ENCODE measurements at regions not wholly inside any gene's neighbourhood (a gene's known extent, or its start where the extent isn't known, plus 50 kb on each side); places are given as distances from the start of the nearest gene placed in this dataset.

DNA sequence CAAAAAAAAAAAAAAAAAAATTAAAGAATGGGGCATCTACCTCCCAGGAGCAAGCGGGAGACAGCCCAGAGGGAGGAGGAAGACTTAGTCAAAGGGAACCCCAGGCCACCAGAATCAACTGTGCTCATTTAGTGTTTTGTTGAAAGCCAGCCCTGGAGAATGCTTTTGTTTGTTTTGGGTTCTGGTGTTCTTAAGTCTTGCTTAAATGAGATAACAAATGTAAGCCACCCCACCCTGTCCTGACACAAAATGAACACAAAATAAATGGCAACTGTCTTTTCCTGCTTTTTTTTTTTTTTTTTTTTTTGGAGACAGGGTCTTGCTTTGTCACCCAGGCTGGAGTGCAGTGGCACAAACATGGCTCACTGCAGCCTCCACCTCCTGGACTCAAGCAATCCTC is 165.0 kb upstream of the JARID2 start:
- Histone ChIP-seq H3K4me1 (no peaks in the 10 kb centered on the region), H3K36me3 (no peaks in the 10 kb centered on the region), H3K27ac (no peak overlapping the region), H3K9me3 (no peaks in the 10 kb centered on the region), H3K27me3 (no peaks in the 10 kb centered on the region), H3K4me3 (no peak overlapping the region)
- TF ChIP-seq, protein P1, sequence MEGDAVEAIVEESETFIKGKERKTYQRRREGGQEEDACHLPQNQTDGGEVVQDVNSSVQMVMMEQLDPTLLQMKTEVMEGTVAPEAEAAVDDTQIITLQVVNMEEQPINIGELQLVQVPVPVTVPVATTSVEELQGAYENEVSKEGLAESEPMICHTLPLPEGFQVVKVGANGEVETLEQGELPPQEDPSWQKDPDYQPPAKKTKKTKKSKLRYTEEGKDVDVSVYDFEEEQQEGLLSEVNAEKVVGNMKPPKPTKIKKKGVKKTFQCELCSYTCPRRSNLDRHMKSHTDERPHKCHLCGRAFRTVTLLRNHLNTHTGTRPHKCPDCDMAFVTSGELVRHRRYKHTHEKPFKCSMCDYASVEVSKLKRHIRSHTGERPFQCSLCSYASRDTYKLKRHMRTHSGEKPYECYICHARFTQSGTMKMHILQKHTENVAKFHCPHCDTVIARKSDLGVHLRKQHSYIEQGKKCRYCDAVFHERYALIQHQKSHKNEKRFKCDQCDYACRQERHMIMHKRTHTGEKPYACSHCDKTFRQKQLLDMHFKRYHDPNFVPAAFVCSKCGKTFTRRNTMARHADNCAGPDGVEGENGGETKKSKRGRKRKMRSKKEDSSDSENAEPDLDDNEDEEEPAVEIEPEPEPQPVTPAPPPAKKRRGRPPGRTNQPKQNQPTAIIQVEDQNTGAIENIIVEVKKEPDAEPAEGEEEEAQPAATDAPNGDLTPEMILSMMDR (IDR thresholded peaks at IDR 0.05) = no peak
- DNase-seq (ENCODE audit: low spot score) = no peak

DNA sequence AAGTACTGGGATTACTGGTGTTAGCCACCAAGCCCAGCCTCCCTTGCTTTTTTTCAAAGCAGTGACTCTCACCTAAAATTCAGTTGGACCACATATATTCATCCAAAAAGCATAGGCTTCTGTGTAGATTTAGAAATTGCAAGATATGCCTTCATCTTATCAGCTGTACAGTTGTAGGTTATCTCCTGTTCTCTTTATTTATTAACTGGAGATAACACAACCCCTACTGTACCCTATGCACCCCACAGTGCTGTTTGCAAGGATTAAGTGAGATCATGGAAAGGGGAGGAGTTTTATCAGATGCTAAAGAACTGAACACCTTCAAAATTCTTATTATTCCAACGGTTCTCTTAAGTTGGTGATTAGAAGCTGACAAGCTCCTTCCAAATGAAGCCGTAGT is 164.4 kb upstream of the JARID2 start:
- no peaks in the 10 kb centered on the region for H3K27me3 ChIP-seq
- no peak for DNase-seq (ENCODE audit: low spot score)
- H3K4me1 ChIP-seq = no peaks in the 10 kb centered on the region
- no peaks in the 10 kb centered on the region for H3K9me3 ChIP-seq
- H3K27ac ChIP-seq = no peak overlapping the region
- no peaks in the 10 kb centered on the region for H3K36me3 ChIP-seq
- no peak overlapping the region for H3K4me3 ChIP-seq
- TF ChIP-seq, protein P1 (IDR thresholded peaks at IDR 0.05) = no peak

DNA sequence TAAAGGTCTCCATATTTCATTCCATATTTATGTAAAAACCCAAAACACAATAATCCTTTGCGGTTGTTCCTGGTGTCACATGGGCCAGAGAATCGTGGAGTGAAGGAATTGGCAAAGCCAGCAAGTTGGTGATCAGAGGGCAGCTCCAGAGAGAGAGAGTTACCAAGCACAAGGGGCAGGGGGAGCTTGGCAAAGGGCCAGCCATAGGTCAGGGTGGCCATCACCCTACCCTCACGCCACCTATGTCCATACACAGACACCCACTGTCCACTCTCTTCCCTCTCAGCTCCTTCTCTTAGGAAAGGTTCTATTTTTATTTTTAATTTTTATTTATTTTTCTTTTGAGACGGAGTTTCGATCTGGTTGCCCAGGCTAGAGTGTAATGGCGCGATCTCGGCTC is 163.2 kb upstream of the JARID2 start:
- no peak for DNase-seq (ENCODE audit: low spot score)
- TF ChIP-seq, protein P1 (IDR thresholded peaks at IDR 0.05) = no peak
- H3K36me3 ChIP-seq = no peaks in the 10 kb centered on the region
- H3K4me3 ChIP-seq = no peak overlapping the region
- no peaks in the 10 kb centered on the region for H3K9me3 ChIP-seq
- H3K4me1 ChIP-seq = no peaks in the 10 kb centered on the region
- H3K27me3 ChIP-seq = no peaks in the 10 kb centered on the region
- no peak overlapping the region for H3K27ac ChIP-seq

DNA sequence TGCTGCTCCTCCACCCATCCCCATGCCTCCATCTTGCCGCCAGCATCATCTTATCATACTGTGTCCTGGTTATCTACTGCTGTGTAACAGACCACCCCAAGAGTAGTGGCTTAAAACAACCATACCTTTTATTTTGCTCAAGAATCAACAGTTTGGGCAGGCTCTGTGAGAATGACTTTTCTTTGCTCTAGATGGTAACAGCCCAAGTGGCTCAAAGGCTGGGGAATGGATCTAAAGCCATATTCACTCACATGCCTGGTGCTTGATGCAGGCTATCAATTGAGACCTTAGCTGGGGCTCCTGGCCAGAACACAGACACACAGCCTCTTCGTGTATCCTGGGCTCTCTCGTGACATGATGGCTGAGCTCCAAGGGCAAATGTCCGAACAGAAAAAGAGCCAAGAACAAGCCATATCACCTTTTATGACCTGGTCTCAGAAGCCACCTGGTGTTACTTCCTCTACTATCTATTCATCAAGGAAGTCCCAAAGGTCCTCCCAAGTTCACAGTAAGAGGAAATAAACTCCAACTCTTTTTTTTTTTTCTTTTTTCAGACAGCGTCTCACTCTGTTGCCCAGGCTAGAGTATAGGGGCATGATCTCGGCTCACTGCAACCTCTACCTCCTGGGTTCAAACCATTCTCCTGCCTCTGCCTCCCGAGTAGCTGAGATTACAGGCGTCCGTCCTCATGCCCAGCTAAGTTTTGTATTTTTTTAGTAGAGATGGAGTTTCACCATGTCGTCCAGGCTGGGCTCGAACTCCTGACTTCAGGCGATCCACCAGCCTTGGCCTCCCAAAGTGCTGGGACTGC is 159.3 kb upstream of the JARID2 start:
- Histone ChIP-seq H3K36me3 (no peaks in the 10 kb centered on the region), H3K4me1 (no peaks in the 10 kb centered on the region), H3K27me3 (no peaks in the 10 kb centered on the region), H3K4me3 (no peak overlapping the region), H3K27ac (no peak overlapping the region), H3K9me3 (no peaks in the 10 kb centered on the region)
- TF ChIP-seq, protein P1 (IDR thresholded peaks at IDR 0.05) = no peak
- DNase-seq (ENCODE audit: low spot score) = no peak

DNA sequence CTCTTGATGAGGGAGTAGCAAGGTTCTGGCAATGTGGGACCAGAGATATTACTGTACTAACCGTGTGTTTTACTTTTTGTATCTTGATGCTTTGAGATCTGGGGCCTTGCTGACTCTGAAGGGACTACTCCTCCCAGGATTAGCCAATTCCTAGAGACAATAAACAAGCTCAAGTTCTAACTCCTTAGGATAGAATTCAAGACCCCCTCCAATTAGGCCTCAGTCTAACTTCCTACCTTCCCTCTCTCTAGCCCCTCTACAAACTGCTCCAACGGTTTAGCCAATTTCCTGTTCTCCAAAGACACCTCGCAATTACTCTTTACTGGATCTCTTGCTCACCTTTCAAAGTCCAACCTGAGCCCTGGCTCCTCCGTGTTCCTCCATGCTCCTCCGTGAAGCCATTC is 158.7 kb upstream of the JARID2 start:
- Histone ChIP-seq H3K4me3 (no peak overlapping the region), H3K27me3 (no peaks in the 10 kb centered on the region), H3K9me3 (no peaks in the 10 kb centered on the region), H3K27ac (no peak overlapping the region), H3K4me1 (no peaks in the 10 kb centered on the region), H3K36me3 (no peaks in the 10 kb centered on the region)
- DNase-seq (ENCODE audit: low spot score) = no peak
- TF ChIP-seq, protein P1 (IDR thresholded peaks at IDR 0.05) = no peak

All from right atrium auricular region (tissue), 2 donors.